ENCODE measurements at regions not wholly inside any gene's neighbourhood (a gene's known extent, or its start where the extent isn't known, plus 50 kb on each side); places are given as distances from the start of the nearest gene placed in this dataset.

DNA sequence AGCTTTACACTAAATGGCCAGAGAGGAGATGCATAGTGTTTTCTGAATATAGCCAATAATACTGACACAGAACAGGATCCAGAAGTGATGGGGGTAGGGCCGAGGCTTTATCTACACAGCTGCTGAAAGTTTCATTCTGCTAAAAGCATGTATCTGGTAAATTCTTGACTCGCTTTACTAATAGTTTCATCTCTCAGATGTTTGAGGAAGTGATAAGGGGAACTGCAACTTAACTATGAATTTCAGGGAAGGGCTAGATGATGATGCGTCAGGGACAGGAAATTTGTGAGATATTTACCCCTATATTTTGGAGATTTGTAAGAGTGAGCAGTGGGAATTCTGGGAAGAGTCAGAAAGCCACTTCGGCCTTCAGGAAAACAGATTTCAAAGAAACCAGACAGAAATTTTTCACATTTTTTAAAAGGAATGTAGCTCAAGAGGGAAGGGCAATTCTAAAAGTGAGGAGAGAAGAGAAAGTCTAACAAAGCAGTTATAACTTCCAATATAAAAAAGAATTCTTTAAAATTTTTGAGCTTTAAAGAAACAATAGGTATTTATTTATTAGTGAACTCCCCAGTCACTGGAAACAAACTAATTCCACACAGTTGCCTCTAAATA is 243.1 kb downstream of the BCAT1 start:
- peak in 1 of 2 donors; percentile 48 for ATAC-seq
- TF ChIP-seq, protein P1, sequence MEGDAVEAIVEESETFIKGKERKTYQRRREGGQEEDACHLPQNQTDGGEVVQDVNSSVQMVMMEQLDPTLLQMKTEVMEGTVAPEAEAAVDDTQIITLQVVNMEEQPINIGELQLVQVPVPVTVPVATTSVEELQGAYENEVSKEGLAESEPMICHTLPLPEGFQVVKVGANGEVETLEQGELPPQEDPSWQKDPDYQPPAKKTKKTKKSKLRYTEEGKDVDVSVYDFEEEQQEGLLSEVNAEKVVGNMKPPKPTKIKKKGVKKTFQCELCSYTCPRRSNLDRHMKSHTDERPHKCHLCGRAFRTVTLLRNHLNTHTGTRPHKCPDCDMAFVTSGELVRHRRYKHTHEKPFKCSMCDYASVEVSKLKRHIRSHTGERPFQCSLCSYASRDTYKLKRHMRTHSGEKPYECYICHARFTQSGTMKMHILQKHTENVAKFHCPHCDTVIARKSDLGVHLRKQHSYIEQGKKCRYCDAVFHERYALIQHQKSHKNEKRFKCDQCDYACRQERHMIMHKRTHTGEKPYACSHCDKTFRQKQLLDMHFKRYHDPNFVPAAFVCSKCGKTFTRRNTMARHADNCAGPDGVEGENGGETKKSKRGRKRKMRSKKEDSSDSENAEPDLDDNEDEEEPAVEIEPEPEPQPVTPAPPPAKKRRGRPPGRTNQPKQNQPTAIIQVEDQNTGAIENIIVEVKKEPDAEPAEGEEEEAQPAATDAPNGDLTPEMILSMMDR (IDR thresholded peaks at IDR 0.05), result no peak
- DNase-seq, result no peak

DNA sequence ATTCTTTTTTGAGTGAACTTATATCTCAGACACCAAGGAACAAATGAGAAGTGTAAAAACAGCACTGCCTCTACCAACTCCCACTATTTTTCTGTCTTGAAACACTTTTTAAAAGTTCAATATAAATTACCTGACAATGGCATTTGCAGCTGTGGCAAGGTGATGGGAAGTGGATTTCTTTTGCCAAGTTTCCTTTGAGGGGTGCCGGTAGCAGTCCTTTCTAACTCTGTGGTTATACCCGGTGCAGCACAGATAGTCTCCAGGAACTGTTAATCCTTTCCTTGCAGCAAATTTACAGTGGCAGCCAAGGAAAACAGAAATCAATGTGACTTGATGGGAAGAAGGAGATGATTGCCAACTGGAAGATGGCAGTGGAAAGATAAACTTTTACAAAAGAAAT is 243.7 kb downstream of the BCAT1 start:
- no peak for ATAC-seq
- Histone ChIP-seq H3K27ac (no peak overlapping the region), H3K36me3 (no peaks in the 10 kb centered on the region), H3K9me3 (no peaks in the 10 kb centered on the region), H3K4me3 (no peak overlapping the region), H3K27me3 (ENCODE audit: low read depth) (no peaks in the 10 kb centered on the region), H3K4me1 (peaks cover 9% of the 10 kb centered on the region)
- TF ChIP-seq, protein P1 (IDR thresholded peaks at IDR 0.05), result no peak
- intact Hi-C loops (cut with DNase I), result no loop called here
- DNase-seq, result no peak

More for the DNA sequence above, 243.1 kb downstream of the BCAT1 start:
- Histone ChIP-seq H3K9me3 (no peaks in the 10 kb centered on the region), H3K36me3 (no peaks in the 10 kb centered on the region), H3K27ac (no peak overlapping the region), H3K27me3 (ENCODE audit: low read depth) (no peaks in the 10 kb centered on the region), H3K4me1 (peaks cover 9% of the 10 kb centered on the region), H3K4me3 (no peak overlapping the region)
- intact Hi-C loops (cut with DNase I), result no loop called here

DNA sequence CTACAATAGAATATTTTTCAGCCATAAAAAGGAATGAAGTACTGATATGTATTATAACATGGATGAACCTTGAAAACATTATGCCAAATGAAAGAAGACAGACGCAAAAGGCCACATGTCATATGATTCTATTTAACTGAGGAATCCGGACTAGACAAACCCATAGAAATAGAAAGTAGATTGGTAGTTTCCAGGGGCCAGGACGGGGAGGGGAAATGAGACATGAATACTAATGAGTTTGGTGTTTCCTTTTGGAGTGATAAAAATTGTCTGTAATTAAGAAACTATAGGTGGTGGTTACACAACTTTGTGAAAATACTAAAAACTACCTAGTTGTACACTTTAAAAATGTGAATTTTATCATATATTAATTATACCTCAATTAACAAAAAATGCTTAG is 247.6 kb downstream of the BCAT1 start:
- Histone ChIP-seq H3K9me3 (no peaks in the 10 kb centered on the region), H3K27me3 (ENCODE audit: low read depth) (no peaks in the 10 kb centered on the region), H3K27ac (no peak overlapping the region), H3K36me3 (no peaks in the 10 kb centered on the region), H3K4me3 (no peak overlapping the region), H3K4me1 (peaks cover 22% of the 10 kb centered on the region)
- TF ChIP-seq, protein P1 (IDR thresholded peaks at IDR 0.05), result no peak
- DNase-seq, result no peak
- no peak for ATAC-seq
- intact Hi-C loops (cut with DNase I), result no loop called here

DNA sequence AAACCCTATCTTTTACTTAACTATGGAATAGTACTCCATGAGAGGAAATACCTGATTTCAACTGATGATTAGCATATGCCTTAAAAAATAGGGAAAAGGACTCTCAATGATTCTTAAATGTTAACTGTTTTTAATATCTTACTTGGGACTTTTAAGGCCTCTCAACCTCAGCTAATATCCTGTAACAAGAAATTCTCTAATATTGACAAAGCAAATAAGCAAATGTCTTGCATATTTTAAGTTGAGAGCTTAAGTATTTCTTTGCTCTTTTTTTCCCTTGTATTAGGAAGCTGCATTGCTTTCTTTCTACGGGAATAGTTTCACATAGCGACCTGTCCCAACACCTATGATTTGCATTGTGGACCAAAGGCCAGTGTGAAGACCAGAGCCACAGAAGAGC is 249.9 kb downstream of the BCAT1 start:
- peak in 1 of 2 donors; percentile 77 for ATAC-seq

DNA sequence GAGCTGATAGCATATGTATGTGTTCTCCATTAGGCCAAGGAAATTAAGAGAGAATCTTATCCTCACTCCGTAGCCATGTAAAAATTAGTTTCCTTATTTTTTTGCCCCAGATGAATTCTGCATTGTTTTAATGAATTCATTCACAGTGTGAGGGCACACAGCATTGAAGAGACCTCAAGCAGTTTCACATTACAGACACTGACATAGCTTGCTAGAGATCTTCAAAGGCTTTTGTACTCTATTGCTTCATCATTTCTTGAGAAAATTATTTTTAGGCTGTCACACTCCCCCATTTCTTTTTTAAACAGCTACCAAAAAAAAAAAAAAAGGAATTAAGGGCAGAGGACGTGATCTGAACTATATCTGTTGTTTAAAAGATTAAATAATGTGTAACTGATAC is 251.1 kb downstream of the BCAT1 start:
- H3K36me3 ChIP-seq, result no peaks in the 10 kb centered on the region

More for the DNA sequence above, 249.9 kb downstream of the BCAT1 start:
- TF ChIP-seq, protein P1 (IDR thresholded peaks at IDR 0.05), result no peak
- Histone ChIP-seq H3K36me3 (no peaks in the 10 kb centered on the region), H3K27ac (no peak overlapping the region), H3K4me3 (no peak overlapping the region), H3K9me3 (no peaks in the 10 kb centered on the region), H3K4me1 (peaks cover 14% of the 10 kb centered on the region), H3K27me3 (ENCODE audit: low read depth) (no peaks in the 10 kb centered on the region)
- intact Hi-C loops (cut with DNase I), result no loop called here
- DNase-seq, result no peak

More for the DNA sequence above, 251.1 kb downstream of the BCAT1 start:
- no peak for ATAC-seq
- no peak for DNase-seq
- Histone ChIP-seq H3K9me3 (no peaks in the 10 kb centered on the region), H3K4me1 (peaks cover 14% of the 10 kb centered on the region), H3K4me3 (no peak overlapping the region), H3K27me3 (ENCODE audit: low read depth) (no peaks in the 10 kb centered on the region), H3K27ac (peak overlapping the region; percentile 5)
- intact Hi-C loops (cut with DNase I), result no loop called here
- TF ChIP-seq, protein P1 (IDR thresholded peaks at IDR 0.05), result no peak

Data from lower lobe of right lung (tissue), 2 donors.